NOMO-1 treated with DMSO at 0.1 percent for 48 hours (cell line): ENCODE measurements at regions not wholly inside any gene's neighbourhood (a gene's known extent, or its start where the extent isn't known, plus 50 kb on each side); places are given as distances from the start of the nearest gene placed in this dataset.
A peak's percentile ranks its signal among the peaks of the same experiment; 100 is the strongest.

Experiments used
- DNase-seq: peaks from one replicate; lab custom pipeline; 2025; ENCODE audit not compliant: unreplicated experiment; lab: John Stamatoyannopoulos, UW

DNA sequence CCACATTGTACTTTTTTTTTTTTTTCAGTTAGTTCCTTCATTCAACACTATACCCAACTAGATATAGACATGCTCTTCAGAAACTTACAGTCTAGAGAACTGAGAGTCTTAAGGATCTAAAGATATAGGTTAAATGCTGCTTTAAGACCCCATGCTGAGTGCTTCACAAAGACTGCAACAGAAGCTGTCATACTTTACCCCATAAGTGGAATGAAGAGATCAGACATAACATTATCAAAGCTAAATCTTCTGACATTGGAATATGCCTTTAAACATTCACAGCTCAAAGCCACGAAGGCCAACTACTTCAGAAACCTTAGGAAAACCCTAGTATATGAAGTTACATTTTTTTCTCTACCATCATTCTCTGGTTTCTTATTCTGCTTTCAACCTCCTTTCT lies 666.4 kb downstream of the KCNT2 start:
- no peak for DNase-seq

DNA sequence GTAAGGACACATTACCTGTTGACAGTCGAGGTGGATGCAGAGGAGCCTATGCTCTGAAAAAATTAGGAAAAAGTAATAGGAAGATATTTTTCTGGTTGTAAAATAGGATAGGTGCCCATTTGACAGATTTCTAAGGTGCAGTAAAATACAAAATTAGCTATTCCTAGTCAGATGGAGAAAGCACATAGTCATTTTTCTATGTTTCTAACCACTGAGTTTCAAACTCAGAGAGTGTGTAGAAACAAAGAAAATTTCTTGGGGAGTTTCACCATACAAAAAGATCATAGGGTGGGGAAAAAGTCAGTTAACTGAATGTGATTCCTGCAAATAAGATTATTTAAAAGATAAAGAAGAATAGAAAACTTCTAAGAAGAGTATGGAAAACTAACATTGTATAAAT lies 666.9 kb downstream of the KCNT2 start:
- no peak for DNase-seq

DNA sequence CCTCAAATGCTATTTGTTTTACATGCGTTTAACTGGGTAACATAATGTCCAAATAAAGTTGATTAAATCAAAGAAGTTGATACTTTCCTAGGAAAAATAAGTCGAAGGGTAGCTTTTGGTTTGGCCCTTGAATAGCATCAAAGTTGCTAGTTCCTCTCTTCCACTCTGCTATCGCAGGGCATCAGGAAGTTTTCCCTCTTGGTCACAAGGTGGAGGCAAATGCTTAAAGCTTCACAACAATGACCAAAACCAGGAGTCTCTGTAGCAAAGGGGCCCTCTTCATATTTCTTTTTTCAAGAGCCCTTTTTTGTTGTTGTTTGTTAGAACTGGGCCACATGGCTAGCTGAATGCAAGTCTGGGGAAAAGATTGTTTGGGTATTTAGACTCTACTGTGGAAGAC lies 668.4 kb downstream of the KCNT2 start:
- DNase-seq, result no peak

DNA sequence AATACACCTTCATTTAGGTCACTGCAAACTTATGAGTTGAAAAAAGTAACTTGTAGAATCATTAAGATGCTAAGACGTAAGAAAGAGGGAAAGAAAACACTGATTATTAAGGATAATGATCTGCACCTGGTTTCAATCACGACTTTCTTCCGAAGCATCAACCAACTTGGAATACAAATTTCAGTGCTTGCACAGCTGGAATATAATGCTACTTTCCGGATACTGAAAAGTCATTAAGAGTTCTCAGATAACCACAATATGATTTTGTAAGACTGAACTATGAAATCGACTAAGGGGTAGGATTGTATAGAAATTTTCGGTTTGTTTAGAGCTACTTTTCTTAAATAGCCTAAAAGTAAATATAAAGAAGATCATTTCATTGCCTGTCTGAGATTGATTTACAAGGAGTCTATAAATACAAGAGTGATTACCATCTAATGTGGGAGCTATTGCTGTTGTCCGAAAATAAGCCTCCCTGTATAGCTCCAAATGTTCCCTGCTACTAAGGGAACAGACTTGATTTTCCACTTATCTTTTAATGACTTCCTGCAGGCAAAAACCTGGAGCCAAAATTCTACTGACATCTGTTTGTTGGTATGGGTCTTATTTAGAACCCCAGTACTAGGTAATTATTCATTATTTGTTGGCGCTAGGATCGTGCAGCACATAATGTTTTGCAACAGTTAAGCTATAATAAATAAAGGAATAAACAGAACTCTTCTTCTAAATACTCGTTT lies 673.3 kb downstream of the KCNT2 start:
- DNase-seq, result no peak

DNA sequence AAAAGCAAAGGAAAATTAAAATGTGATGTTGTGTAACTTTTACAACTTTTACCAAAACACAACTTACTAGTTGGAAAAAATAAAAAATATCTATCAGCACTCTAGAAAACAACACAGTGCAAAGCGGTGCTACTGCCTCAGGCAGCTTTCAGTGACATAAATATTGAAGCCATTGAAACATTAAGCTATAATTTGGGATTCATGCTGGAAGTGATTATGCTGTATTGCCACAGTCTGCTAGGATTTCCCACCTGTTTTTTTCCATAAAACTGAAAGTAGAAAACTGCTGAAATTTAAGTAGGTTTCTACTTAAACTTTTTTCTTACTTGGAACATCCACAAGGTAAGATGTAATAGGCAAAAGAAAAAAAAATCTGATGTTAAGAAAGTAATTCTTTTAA lies 674.4 kb downstream of the KCNT2 start:
- DNase-seq, result no peak

DNA sequence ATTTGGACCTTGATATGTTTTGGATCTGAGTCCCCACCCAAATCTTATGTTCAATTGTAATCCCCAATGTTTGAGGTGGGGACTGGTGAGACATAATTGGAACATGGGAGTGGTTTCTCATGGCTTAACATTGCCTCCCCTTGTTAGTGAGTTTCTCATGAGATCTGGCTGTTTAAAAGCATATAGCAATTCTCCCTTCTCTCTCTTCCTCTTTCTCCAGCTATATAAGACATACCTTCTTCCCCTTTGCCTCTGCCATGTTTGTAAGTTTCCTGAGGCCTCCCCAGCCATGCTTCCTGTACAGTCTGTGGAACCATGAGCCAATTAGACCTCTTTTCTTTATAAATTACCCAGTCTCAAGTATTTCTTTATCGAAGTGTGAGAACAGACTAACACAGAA lies 692.4 kb downstream of the KCNT2 start:
- peak; percentile 33 for DNase-seq

DNA sequence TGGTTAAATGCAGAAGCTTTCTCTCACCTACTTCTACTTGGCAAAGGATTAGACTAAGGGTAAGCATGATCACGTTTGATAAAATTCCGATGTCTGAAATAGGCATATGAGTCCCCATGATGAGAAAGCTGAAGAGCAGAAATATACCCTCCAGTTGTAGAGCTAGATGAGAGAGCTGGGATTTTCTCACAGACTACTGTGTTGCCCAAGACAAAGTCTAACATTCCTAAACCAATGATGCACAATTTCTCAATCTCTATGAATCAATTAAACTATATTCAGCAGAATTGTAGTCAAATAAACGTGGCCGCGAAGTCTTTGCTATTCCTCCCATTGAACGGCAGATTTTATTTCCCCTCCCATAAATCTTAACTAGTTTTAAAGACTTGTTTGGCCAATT lies 699.2 kb downstream of the KCNT2 start:
- no peak for DNase-seq

DNA sequence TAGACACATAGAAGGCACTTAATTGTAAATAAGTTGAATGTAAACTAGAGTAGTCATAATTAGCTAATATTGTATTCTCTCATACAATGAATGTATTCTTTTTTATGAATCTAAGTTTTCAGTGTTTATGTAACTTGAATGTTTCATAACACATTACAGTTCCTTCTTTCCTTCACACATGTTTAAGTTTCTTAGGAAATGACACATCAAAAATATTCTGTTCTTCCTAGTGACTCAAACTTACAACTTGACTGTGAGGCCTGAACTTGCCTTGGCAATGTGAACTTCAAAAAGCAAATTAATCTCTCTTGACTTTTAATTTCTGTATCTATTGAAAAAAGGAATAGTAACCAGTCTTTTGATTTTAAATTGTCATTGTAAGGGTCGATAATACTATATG lies 700.1 kb downstream of the KCNT2 start:
- peak; percentile 74 for DNase-seq

DNA sequence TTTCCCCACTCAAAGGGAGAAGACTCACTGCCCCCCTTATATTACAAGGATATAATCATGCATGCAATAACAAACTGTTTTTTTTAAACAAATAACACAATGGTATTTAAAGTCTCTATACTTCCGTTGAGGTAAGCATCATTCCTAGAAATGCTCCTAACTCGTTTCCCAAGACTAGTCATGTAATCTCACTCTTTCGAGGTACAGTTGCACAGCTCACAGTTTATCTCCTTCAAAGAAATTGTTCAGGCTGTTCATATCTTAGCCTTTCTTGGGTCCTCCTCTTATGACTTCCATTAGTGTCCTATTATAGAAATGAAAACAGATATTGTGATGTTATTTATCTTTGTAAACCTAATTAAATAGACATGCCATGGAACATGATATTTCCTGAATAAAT lies 705.0 kb downstream of the KCNT2 start:
- DNase-seq, result no peak

DNA sequence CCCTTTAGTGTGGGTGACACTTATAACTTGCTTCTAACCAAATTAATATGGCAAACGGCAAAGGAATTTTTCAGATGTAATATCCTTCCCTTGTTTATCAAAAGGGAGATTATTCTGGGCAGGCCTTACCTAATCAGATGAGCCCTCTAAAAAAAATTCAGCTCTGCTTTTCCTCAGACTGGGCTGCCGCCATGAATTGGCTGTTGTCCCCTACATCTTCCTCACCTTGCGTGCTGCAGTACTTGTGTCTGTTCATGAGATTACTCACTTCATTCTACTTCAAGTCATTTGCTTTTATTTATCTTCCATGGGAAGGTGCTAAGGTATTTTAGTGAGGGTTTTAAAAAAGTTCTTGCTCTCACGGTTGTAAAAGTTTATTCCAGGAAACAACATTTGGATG lies 705.5 kb downstream of the KCNT2 start:
- no peak for DNase-seq

DNA sequence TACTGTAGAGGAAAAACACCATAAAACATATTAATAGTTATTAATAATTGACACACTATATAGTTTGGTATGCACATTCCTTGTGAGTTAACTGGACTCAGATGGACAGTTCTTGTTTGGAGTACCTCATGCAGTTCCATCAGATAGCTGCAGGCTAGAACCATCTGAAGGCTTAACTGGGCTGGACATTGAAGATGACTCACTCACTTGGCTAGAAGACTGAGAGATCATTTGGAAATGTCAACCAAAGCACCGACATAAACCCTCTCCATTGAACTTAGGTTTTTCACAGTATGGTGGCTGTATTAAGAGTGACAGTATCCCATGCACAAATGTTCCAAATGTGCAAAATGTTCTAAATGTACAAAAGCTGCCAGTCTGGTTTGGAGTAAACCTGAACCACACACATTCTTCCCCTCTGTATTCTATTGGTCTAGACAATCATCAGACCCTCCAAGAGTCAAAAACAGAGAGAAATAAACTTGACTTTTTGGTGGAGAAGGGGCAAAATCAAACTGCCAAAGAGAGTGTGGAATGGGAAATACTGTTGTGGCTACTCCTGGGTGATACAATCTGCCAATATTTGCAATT lies 708.4 kb downstream of the KCNT2 start:
- DNase-seq, result no peak

DNA sequence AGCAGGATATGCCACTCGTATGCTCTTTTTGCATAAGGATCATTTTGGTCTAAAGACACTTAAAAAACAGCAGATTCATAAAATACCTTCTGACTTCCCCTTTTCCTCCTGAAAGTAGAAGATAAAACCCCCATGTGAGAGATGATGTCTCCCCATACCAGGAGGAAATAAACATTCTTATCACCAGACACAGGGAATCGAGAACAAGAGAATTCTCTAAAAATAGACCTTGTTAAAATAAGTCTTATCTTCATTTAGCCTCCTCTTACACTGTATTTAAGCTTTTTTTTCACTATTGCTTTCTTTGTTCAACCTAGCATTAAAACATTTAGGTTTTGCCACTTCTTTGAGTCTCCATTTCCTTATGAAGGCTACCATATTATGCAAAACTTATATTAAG lies 709.3 kb downstream of the KCNT2 start:
- DNase-seq, result peak; percentile 43

DNA sequence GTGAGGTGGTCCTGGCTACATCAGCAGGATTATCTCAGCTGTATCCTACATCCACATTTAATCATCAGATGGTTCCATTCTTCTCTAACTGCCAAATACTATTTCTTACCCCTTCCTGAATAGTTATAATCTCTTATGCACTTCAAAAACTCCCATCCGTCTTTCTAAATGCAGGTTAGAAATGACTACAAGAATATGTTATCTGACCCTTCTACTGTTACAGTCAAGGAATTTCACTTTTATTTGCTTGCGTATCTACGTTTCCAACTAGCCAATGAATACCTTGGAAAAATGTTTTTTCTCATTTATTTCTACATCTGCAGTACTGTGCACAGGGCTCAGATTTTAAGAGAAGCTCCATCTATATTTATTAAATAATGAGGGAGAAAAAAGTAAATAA lies 709.9 kb downstream of the KCNT2 start:
- no peak for DNase-seq

DNA sequence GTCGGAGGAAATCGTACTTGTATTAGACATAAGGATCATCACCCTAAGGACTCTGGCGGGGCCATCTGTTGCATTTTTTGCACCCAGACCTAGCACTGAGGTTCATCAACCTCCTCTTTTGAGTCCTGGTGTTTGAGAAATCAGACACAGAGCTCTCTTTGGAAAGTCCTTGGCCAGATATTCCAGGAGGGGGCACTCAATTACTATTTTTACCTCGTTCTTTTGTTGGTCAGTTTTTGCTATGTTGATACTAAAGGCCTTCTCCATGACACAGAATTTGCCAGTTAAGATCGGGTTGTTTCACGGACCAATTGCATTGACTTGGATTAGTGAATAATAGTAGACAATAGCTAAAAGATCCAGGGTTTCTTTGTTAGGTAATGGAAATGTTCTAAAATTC lies 711.2 kb downstream of the KCNT2 start:
- no peak for DNase-seq

DNA sequence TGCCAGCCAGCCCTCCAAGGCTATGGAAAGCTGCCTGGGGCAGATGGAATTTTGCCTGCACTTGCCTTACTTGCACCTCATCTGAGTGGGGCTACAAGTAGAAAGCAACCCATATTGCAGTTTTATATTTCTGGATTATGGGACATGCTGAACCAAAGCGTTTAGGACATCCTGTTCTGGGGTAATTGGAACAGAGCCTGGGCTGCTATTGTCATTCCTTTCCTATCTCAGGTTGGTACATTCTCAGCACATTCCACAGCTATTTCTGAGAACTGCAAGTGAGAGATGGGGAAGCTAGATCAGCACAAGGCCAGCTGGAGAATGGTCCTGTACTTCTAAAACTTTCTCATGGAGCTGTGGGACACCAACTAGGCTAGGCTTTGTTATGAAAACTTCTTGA lies 713.8 kb downstream of the KCNT2 start:
- DNase-seq, result no peak

DNA sequence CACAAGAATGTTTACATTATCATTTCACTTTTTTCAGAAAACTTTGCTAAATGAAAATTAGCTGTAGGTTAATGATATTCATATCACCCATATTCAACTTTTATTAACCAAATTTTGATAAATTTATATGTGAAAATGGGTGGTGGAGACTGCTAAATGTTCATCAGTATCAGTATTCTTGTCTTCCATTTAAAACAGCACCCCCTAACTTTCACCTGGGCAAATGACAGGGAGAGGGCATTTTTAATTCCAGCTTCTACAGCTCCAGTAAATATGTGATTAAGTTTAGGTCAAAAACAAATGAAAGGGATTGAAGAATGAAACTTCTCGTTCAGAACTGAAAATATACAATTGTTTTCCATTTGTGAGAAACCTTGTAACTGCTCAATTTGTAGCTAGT lies 722.2 kb downstream of the KCNT2 start:
- DNase-seq, result no peak

DNA sequence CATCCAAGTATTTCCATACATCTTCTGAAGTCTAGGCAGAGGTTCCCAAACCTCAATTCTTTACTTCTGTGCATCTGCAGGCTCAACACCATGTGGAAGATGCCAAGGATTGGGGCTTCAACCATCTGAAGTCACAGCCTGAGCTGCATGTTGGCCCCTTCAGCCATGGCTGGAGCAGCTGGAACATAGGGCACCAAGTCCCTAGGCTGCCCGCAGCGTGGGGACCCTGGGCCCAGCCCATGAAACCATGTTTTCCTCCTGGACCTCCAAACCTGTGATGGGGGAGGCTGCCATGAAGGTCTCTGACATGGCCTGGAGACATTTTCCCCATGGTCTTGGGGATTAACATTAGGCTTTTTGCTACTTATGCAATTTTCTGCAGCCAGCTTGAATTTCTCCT lies 729.8 kb downstream of the KCNT2 start:
- no peak for DNase-seq

DNA sequence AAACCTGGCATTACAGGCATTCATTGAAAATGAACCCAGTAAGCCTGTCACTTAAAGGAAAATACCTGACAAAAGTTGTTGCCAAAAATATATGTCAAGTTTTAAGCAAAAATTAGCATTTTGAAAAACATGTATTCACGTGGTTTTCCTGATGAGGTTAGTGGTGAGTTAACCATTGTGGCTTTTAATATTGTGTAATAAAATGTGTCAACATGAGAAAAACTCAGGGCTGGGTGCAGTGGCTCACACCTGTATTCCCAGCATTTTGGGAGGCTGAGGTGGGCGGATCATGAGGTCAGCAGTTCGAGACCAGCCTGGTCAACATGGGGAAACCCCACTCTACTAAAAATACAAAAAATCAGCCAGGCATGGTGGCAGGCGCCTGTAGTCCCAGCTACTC lies 731.4 kb downstream of the KCNT2 start:
- DNase-seq, result no peak

DNA sequence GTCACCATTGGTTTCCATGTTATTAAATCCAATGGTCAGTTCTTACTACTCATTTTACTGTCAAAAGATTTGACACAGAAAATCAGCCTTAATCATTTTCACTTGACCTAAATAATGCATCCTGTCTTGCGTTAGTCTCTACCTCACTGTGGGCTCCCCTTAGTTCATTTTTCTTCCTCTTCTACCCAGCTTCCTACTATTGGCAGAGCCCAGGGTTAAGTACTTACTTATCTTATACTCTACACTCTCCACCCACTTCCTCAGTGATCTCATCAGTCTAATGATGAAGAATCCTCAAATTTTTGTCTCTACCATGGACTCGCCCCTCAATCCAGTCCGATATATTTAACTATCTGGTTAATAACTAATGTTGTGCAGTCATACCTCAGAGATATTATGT lies 735.9 kb downstream of the KCNT2 start:
- DNase-seq, result no peak

DNA sequence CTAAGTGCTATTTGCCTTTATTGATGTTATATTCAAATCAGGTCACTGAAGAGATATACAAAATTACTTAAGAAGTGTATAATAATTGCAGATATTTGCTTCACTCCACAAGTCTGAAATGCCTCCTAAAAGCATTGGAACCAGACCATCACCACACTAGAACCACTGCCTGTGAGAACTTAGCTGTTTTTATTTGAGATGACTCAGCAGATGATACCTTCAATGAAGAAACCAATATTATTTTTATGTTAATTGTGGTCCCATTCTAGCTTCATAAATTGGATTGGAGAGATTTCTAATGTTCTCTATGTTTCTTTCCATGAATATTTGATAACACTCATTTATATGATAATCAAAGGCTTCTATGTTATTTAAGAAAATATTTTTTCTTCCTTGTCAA lies 740.6 kb downstream of the KCNT2 start:
- no peak for DNase-seq

DNA sequence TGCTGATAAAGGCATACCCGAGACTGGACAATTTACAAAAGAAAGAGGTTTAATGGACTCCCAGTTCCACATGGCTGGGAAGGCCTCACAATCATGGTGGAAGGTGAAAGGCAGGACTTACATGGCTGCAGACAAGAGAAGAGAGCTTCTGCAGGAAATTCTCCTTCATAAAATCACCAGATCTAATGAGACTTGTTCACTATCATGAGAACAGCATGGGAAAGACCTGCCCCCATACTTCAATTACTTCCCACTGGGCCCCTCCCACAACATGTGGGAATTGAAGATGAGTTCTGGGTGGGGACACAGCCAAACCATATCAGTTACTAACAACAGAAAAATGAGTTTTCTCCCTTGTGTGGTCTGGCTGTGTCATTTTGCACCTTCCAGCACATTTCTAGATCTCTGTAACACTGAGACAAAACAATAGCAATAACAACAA lies 741.4 kb downstream of the KCNT2 start:
- DNase-seq, result no peak

DNA sequence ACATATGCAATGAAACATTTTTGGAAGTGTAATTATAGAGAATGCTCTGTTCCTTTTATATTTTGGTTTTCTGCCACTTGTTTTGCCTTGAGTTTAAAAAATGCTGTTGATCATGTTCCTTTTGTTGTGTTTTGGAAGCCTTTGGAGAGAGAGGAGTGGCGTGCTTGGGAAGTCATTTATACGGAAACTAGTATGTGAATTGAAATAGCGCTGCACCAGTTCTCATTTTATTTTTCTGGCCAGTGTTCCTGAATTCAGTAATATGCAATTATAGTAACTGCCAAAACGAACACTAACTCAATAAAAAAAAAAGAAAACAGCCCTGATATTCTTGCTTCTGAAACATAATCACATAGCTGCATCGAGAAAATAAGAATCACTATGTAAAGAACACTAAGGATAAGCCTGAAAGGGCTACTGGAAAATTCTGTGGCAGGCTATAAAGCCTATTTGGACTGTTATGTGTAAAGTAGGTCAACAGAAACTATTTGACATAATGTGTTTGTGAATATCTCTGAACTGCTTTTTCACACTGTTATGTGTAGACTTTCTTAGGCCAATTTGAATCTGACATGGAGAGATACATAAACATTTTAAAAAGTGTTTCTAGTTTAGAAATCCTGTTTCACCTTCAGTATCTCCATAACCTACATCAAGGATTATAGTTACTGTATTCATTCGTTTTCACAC lies 742.0 kb downstream of the KCNT2 start:
- DNase-seq, result no peak

DNA sequence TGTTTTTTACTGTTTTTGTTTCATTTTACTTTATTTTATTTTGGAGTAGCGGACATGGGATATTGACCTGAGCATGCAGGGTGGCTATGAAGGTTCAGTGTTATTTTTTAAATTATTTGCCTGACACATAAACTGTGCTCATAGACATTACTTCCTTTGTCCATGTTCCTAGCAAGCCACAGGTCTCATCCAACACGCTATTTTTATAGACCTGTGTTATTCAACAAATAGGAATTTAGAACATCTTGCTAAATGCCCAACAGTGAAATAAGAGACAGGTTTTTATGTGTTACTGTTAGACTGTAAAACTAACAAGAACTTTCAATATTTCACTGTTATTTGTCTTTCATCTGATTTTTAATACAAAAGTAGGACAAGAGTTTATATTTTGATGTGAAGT lies 756.4 kb downstream of the KCNT2 start:
- no peak for DNase-seq
